ENCODE measurements at regions not wholly inside any gene's neighbourhood (a gene's known extent, or its start where the extent isn't known, plus 50 kb on each side); places are given as distances from the start of the nearest gene placed in this dataset.

- no peak for TF ChIP-seq RARB (CRISPR knock-in tag; IDR thresholded peaks at IDR 0.05)
- no peak for TF ChIP-seq ZNF70 (CRISPR knock-in tag; IDR thresholded peaks at IDR 0.05)
- TF ChIP-seq BACH2 (CRISPR knock-in tag; IDR thresholded peaks at IDR 0.05; ENCODE audit: borderline replicate concordance) = no peak
- no peak for TF ChIP-seq SNAI2 (CRISPR knock-in tag; IDR thresholded peaks at IDR 0.05)
- no peak for TF ChIP-seq TCF4 (CRISPR knock-in tag; IDR thresholded peaks at IDR 0.05; ENCODE audit: borderline replicate concordance)
- no peak for TF ChIP-seq PPARA (CRISPR knock-in tag; IDR thresholded peaks at IDR 0.05; ENCODE audit: borderline replicate concordance)
- TF ChIP-seq GLIS3 (CRISPR knock-in tag; IDR thresholded peaks at IDR 0.05) = no peak
- TF ChIP-seq ARNTL (CRISPR knock-in tag; IDR thresholded peaks at IDR 0.05; ENCODE audit: borderline replicate concordance, low read depth) = no peak
- TF ChIP-seq, protein P1, sequence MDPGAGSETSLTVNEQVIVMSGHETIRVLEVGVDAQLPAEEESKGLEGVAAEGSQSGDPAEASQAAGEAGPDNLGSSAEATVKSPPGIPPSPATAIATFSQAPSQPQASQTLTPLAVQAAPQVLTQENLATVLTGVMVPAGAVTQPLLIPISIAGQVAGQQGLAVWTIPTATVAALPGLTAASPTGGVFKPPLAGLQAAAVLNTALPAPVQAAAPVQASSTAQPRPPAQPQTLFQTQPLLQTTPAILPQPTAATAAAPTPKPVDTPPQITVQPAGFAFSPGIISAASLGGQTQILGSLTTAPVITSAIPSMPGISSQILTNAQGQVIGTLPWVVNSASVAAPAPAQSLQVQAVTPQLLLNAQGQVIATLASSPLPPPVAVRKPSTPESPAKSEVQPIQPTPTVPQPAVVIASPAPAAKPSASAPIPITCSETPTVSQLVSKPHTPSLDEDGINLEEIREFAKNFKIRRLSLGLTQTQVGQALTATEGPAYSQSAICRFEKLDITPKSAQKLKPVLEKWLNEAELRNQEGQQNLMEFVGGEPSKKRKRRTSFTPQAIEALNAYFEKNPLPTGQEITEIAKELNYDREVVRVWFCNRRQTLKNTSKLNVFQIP (CRISPR knock-in tag; IDR thresholded peaks at IDR 0.05; ENCODE audit: borderline replicate concordance, low read depth) = no peak
- TF ChIP-seq ZFP30 (CRISPR knock-in tag; IDR thresholded peaks at IDR 0.05) = no peak
- TF ChIP-seq CSRNP3 (CRISPR knock-in tag; IDR thresholded peaks at IDR 0.05) = no peak
- no peak for TF ChIP-seq ZNF565 (CRISPR knock-in tag; conservative IDR thresholded peaks at IDR 0.05; ENCODE audit: low read depth)
- TF ChIP-seq TOX (CRISPR knock-in tag; IDR thresholded peaks at IDR 0.05; ENCODE audit: borderline replicate concordance) = no peak
- ATAC-seq = no peak
These were observed 472.0 kb downstream of the CD109 start for GRCh38 chr6:74167976-74168375.

GRCh38 chr6:74167511-74167910 lies 471.5 kb downstream of the CD109 start:
- TF ChIP-seq ZC3H10 (CRISPR knock-in tag; IDR thresholded peaks at IDR 0.05) = no peak
- TF ChIP-seq ISL1 (CRISPR knock-in tag; IDR thresholded peaks at IDR 0.05) = no peak
- no peak for TF ChIP-seq ZFP30 (CRISPR knock-in tag; IDR thresholded peaks at IDR 0.05)
- no peak for TF ChIP-seq ZNF565 (CRISPR knock-in tag; conservative IDR thresholded peaks at IDR 0.05; ENCODE audit: low read depth)
- TF ChIP-seq SNAI2 (CRISPR knock-in tag; IDR thresholded peaks at IDR 0.05) = no peak
- no peak for TF ChIP-seq CSDC2 (CRISPR knock-in tag; IDR thresholded peaks at IDR 0.05)
- TF ChIP-seq TSHZ2 (CRISPR knock-in tag; IDR thresholded peaks at IDR 0.05) = no peak
- no peak for TF ChIP-seq PPARA (CRISPR knock-in tag; IDR thresholded peaks at IDR 0.05; ENCODE audit: borderline replicate concordance)
- TF ChIP-seq CREB5 (CRISPR knock-in tag; IDR thresholded peaks at IDR 0.05; ENCODE audit: low read depth) = no peak
- TF ChIP-seq ZNF70 (CRISPR knock-in tag; IDR thresholded peaks at IDR 0.05) = no peak
- TF ChIP-seq ZNF8 (CRISPR knock-in tag; IDR thresholded peaks at IDR 0.05) = no peak
- TF ChIP-seq CSRNP3 (CRISPR knock-in tag; IDR thresholded peaks at IDR 0.05) = no peak
- no peak for TF ChIP-seq OSR1 (CRISPR knock-in tag; IDR thresholded peaks at IDR 0.05)
- TF ChIP-seq ESRRG (CRISPR knock-in tag; IDR thresholded peaks at IDR 0.05) = no peak
- no peak for TF ChIP-seq BACH2 (CRISPR knock-in tag; IDR thresholded peaks at IDR 0.05; ENCODE audit: borderline replicate concordance)
- TF ChIP-seq GLIS3 (CRISPR knock-in tag; IDR thresholded peaks at IDR 0.05) = no peak
- ATAC-seq = no peak

- no peak for TF ChIP-seq ZC3H10 (CRISPR knock-in tag; IDR thresholded peaks at IDR 0.05)
- no peak for TF ChIP-seq RARB (CRISPR knock-in tag; IDR thresholded peaks at IDR 0.05)
- TF ChIP-seq CREB5 (CRISPR knock-in tag; IDR thresholded peaks at IDR 0.05; ENCODE audit: low read depth) = no peak
- no peak for TF ChIP-seq ZNF70 (CRISPR knock-in tag; IDR thresholded peaks at IDR 0.05)
- TF ChIP-seq SNAI2 (CRISPR knock-in tag; IDR thresholded peaks at IDR 0.05) = no peak
- TF ChIP-seq, protein P1 (CRISPR knock-in tag; IDR thresholded peaks at IDR 0.05; ENCODE audit: borderline replicate concordance, low read depth) = no peak
- no peak for TF ChIP-seq ZNF565 (CRISPR knock-in tag; conservative IDR thresholded peaks at IDR 0.05; ENCODE audit: low read depth)
- TF ChIP-seq OSR1 (CRISPR knock-in tag; IDR thresholded peaks at IDR 0.05) = no peak
- no peak for TF ChIP-seq TSHZ2 (CRISPR knock-in tag; IDR thresholded peaks at IDR 0.05)
- no peak for TF ChIP-seq ISL1 (CRISPR knock-in tag; IDR thresholded peaks at IDR 0.05)
- no peak for TF ChIP-seq ESRRG (CRISPR knock-in tag; IDR thresholded peaks at IDR 0.05)
- TF ChIP-seq ARNTL (CRISPR knock-in tag; IDR thresholded peaks at IDR 0.05; ENCODE audit: borderline replicate concordance, low read depth) = no peak
- TF ChIP-seq ZNF8 (CRISPR knock-in tag; IDR thresholded peaks at IDR 0.05) = no peak
- no peak for ATAC-seq
These were observed 470.8 kb downstream of the CD109 start for GRCh38 chr6:74166849-74167248.

Measured in SK-N-SH treated with all-trans-retinoic acid at 6 μM for 48 hours (cell line).